Stimulated activated CD4-positive, alpha-beta T cell treated with anti-CD3 and anti-CD28 coated beads, Interleukin-1b, Interleukin-23, amount 100 ng/mL, for 48 hours (primary cell): ENCODE measurements at regions not wholly inside any gene's neighbourhood (a gene's known extent, or its start where the extent isn't known, plus 50 kb on each side); places are given as distances from the start of the nearest gene placed in this dataset.

Experiments
- DNase-seq: peaks from one replicate; pipeline ENCODE4 v3.0.0-alpha.2; 2020

- DNase-seq = no peak
Observed at GRCh38 chr5:141777711-141778110, 95.7 kb upstream of the ARAP3 start.

GRCh38 chr5:141777130-141777529 is 95.1 kb upstream of the ARAP3 start:
- DNase-seq = no peak

GRCh38 chr5:141773779-141774562 is 91.9 kb upstream of the ARAP3 start:
- DNase-seq = no peak

- no peak for DNase-seq
Observed at GRCh38 chr5:141772281-141772680, 90.3 kb upstream of the ARAP3 start.

- no peak for DNase-seq
Observed at GRCh38 chr5:141771562-141771961, 89.5 kb upstream of the ARAP3 start.

GRCh38 chr5:141771031-141771430 is 89.0 kb upstream of the ARAP3 start:
- DNase-seq = no peak

- no peak for DNase-seq
Observed at GRCh38 chr5:141769671-141770070, 87.6 kb upstream of the ARAP3 start.

GRCh38 chr5:141767671-141768070 is 85.6 kb upstream of the ARAP3 start:
- DNase-seq = no peak

GRCh38 chr5:141765896-141766551 is 84.0 kb upstream of the ARAP3 start:
- DNase-seq = no peak

GRCh38 chr5:141763541-141763940 is 81.5 kb upstream of the ARAP3 start:
- no peak for DNase-seq

- no peak for DNase-seq
Observed at GRCh38 chr5:141762790-141763368, 80.8 kb upstream of the ARAP3 start.

- DNase-seq = no peak
Observed at GRCh38 chr5:141762316-141762715, 80.3 kb upstream of the ARAP3 start.

- no peak for DNase-seq
Observed at GRCh38 chr5:141760753-141761152, 78.7 kb upstream of the ARAP3 start.

- no peak for DNase-seq
Observed at GRCh38 chr5:141760193-141760592, 78.2 kb upstream of the ARAP3 start.

GRCh38 chr5:141758310-141758998 is 76.4 kb upstream of the ARAP3 start:
- no peak for DNase-seq

GRCh38 chr5:141757402-141757801 is 75.4 kb upstream of the ARAP3 start:
- no peak for DNase-seq

GRCh38 chr5:141756196-141756595 is 74.2 kb upstream of the ARAP3 start:
- DNase-seq = no peak

- peak; percentile 9 for DNase-seq
Observed at GRCh38 chr5:141753971-141754713, 72.1 kb upstream of the ARAP3 start.

GRCh38 chr5:141753143-141753970 is 71.3 kb upstream of the ARAP3 start:
- no peak for DNase-seq

- no peak for DNase-seq
Observed at GRCh38 chr5:141747152-141748141, 65.4 kb upstream of the ARAP3 start.

- DNase-seq = no peak
Observed at GRCh38 chr5:141746395-141746794, 64.4 kb upstream of the ARAP3 start.
